ENCODE measurements at regions not wholly inside any gene's neighbourhood (a gene's known extent, or its start where the extent isn't known, plus 50 kb on each side); places are given as distances from the start of the nearest gene placed in this dataset.

DNA sequence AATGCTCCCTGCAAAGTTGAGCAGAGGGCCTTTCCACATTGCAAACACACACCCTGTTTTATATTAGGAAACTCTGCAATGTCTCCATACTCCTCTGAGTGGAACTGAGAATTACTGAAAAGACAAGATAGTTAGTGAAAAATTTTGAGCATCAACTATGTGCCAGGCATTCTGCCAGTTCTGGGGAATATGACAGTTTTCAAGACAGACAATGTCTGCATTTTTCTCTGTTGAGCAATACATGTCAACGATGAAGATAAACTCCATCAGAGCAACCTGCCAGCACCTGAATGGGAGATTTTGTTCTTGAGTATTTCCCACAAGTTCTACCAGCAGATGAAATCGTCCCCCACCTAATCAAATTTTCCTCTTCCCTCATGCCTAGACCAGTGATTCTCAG is 203.4 kb upstream of the BMPER start:
- DNase-seq (ENCODE audit: low spot score in 2 of 2) = no peak
- WGBS = 54% methylated on average over 2 of the region's 2 CpGs
- Histone ChIP-seq H3K36me3 (no peaks in the 10 kb centered on the region), H3K27me3 (no peaks in the 10 kb centered on the region), H3K4me1 (peaks cover under 1% of the 10 kb centered on the region), H3K9me3 (no peaks in the 10 kb centered on the region), H3K4me3 (no peak overlapping the region), H3K27ac (no peak overlapping the region)
- TF ChIP-seq POLR2A (IDR thresholded peaks at IDR 0.05) = no peak
- TF ChIP-seq, protein P1, sequence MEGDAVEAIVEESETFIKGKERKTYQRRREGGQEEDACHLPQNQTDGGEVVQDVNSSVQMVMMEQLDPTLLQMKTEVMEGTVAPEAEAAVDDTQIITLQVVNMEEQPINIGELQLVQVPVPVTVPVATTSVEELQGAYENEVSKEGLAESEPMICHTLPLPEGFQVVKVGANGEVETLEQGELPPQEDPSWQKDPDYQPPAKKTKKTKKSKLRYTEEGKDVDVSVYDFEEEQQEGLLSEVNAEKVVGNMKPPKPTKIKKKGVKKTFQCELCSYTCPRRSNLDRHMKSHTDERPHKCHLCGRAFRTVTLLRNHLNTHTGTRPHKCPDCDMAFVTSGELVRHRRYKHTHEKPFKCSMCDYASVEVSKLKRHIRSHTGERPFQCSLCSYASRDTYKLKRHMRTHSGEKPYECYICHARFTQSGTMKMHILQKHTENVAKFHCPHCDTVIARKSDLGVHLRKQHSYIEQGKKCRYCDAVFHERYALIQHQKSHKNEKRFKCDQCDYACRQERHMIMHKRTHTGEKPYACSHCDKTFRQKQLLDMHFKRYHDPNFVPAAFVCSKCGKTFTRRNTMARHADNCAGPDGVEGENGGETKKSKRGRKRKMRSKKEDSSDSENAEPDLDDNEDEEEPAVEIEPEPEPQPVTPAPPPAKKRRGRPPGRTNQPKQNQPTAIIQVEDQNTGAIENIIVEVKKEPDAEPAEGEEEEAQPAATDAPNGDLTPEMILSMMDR (IDR thresholded peaks at IDR 0.05) = no peak

GRCh38 chr7:33702514-33703054 is 202.8 kb upstream of the BMPER start:
- no peak for DNase-seq (ENCODE audit: low spot score in 2 of 2)
- H3K9me3 ChIP-seq = no peaks in the 10 kb centered on the region
- H3K27ac ChIP-seq = no peak overlapping the region
- no peak overlapping the region for H3K4me3 ChIP-seq
- no peak for TF ChIP-seq POLR2A (IDR thresholded peaks at IDR 0.05)
- TF ChIP-seq, protein P1 (IDR thresholded peaks at IDR 0.05) = no peak
- TF ChIP-seq POLR2AphosphoS5 (IDR thresholded peaks at IDR 0.05) = no peak
- no peak for TF ChIP-seq EP300 (IDR thresholded peaks at IDR 0.05)
- no peaks in the 10 kb centered on the region for H3K27me3 ChIP-seq
- H3K4me1 ChIP-seq = peaks cover 4% of the 10 kb centered on the region
- no peaks in the 10 kb centered on the region for H3K36me3 ChIP-seq
- 90% methylated on average over 3 of the region's 3 CpGs for WGBS

GRCh38 chr7:33705333-33705833 is 200.0 kb upstream of the BMPER start:
- DNase-seq (ENCODE audit: low spot score in 2 of 2) = no peak
- no peak for TF ChIP-seq POLR2A (IDR thresholded peaks at IDR 0.05)
- no peak for TF ChIP-seq EP300 (IDR thresholded peaks at IDR 0.05)
- no peak for TF ChIP-seq POLR2AphosphoS5 (IDR thresholded peaks at IDR 0.05)
- TF ChIP-seq, protein P1 (IDR thresholded peaks at IDR 0.05) = no peak
- Histone ChIP-seq H3K4me1 (peaks cover 4% of the 10 kb centered on the region), H3K27me3 (no peaks in the 10 kb centered on the region), H3K9me3 (no peaks in the 10 kb centered on the region), H3K4me3 (no peak overlapping the region), H3K36me3 (no peaks in the 10 kb centered on the region), H3K27ac (no peak overlapping the region)
- WGBS = 90% methylated on average over 5 of the region's 5 CpGs

- Histone ChIP-seq H3K4me1 (peaks cover 4% of the 10 kb centered on the region), H3K27me3 (no peaks in the 10 kb centered on the region), H3K4me3 (no peak overlapping the region), H3K9me3 (no peaks in the 10 kb centered on the region), H3K36me3 (no peaks in the 10 kb centered on the region), H3K27ac (no peak overlapping the region)
- no peak for DNase-seq (ENCODE audit: low spot score in 2 of 2)
- no peak for TF ChIP-seq POLR2A (IDR thresholded peaks at IDR 0.05)
- TF ChIP-seq EP300 (IDR thresholded peaks at IDR 0.05) = no peak
- TF ChIP-seq POLR2AphosphoS5 (IDR thresholded peaks at IDR 0.05) = no peak
- TF ChIP-seq, protein P1 (IDR thresholded peaks at IDR 0.05) = no peak
- WGBS = 85% methylated on average over 2 of the region's 2 CpGs
Measured at GRCh38 chr7:33706186-33706585, 199.2 kb upstream of the BMPER start.

GRCh38 chr7:33706771-33707200 is 198.6 kb upstream of the BMPER start:
- Histone ChIP-seq H3K4me1 (peaks cover 4% of the 10 kb centered on the region), H3K9me3 (no peaks in the 10 kb centered on the region), H3K36me3 (no peaks in the 10 kb centered on the region), H3K27me3 (no peaks in the 10 kb centered on the region), H3K27ac (no peak overlapping the region), H3K4me3 (no peak overlapping the region)
- TF ChIP-seq, protein P1 (IDR thresholded peaks at IDR 0.05) = no peak
- no peak for TF ChIP-seq POLR2A (IDR thresholded peaks at IDR 0.05)
- no peak for TF ChIP-seq POLR2AphosphoS5 (IDR thresholded peaks at IDR 0.05)
- TF ChIP-seq EP300 (IDR thresholded peaks at IDR 0.05) = no peak
- WGBS = 39% methylated on average over 5 of the region's 5 CpGs
- no peak for DNase-seq (ENCODE audit: low spot score in 2 of 2)

Measured in suprapubic skin (tissue), 4 donors.